GM18873 (cell line): ENCODE measurements at regions not wholly inside any gene's neighbourhood (a gene's known extent, or its start where the extent isn't known, plus 50 kb on each side); places are given as distances from the start of the nearest gene placed in this dataset.

Source experiments
- ATAC-seq: cut with Tn5 transposase; IDR thresholded peaks from one replicate; pipeline ENCODE4 v1.9.1; 2021; ENCODE audit warnings: mild to moderate bottlenecking, moderate library complexity, moderate number of reproducible peaks; ENCODE audit not compliant: unreplicated experiment, low FRiP score

- ATAC-seq, result no peak
These were observed 424.7 kb upstream of the KIRREL3 start for GRCh38 chr11:127425281-127425680.

GRCh38 chr11:127424661-127425060, 424.1 kb upstream of the KIRREL3 start:
- ATAC-seq, result no peak

GRCh38 chr11:127420139-127420538, 419.6 kb upstream of the KIRREL3 start:
- ATAC-seq, result no peak

GRCh38 chr11:127412722-127413380, 412.3 kb upstream of the KIRREL3 start:
- no peak for ATAC-seq

- ATAC-seq, result no peak
These were observed 411.7 kb upstream of the KIRREL3 start for GRCh38 chr11:127412234-127412633.

- ATAC-seq, result no peak
These were observed 410.7 kb upstream of the KIRREL3 start for GRCh38 chr11:127411283-127411682.

GRCh38 chr11:127395034-127395433, 394.5 kb upstream of the KIRREL3 start:
- no peak for ATAC-seq

GRCh38 chr11:127393460-127393997, 393.0 kb upstream of the KIRREL3 start:
- ATAC-seq, result no peak

- no peak for ATAC-seq
These were observed 392.0 kb upstream of the KIRREL3 start for GRCh38 chr11:127392575-127392974.

GRCh38 chr11:127390465-127390864, 389.9 kb upstream of the KIRREL3 start:
- ATAC-seq, result no peak

- no peak for ATAC-seq
These were observed 384.5 kb upstream of the KIRREL3 start for GRCh38 chr11:127385071-127385470.

GRCh38 chr11:127383026-127383425, 382.5 kb upstream of the KIRREL3 start:
- ATAC-seq, result no peak

GRCh38 chr11:127381247-127381646, 380.7 kb upstream of the KIRREL3 start:
- ATAC-seq, result no peak

- no peak for ATAC-seq
These were observed 379.1 kb upstream of the KIRREL3 start for GRCh38 chr11:127379686-127380085.

GRCh38 chr11:127376301-127376700, 375.7 kb upstream of the KIRREL3 start:
- no peak for ATAC-seq

GRCh38 chr11:127369356-127369755, 368.8 kb upstream of the KIRREL3 start:
- no peak for ATAC-seq

- no peak for ATAC-seq
These were observed 362.3 kb upstream of the KIRREL3 start for GRCh38 chr11:127362754-127363308.

- ATAC-seq, result no peak
These were observed 357.6 kb upstream of the KIRREL3 start for GRCh38 chr11:127358160-127358559.

GRCh38 chr11:127350476-127350875, 349.9 kb upstream of the KIRREL3 start:
- ATAC-seq, result no peak

GRCh38 chr11:127345819-127346459, 345.4 kb upstream of the KIRREL3 start:
- no peak for ATAC-seq

- no peak for ATAC-seq
These were observed 339.9 kb upstream of the KIRREL3 start for GRCh38 chr11:127340438-127340837.

- no peak for ATAC-seq
These were observed 338.8 kb upstream of the KIRREL3 start for GRCh38 chr11:127339376-127339775.
